ENCODE measurements at regions not wholly inside any gene's neighbourhood (a gene's known extent, or its start where the extent isn't known, plus 50 kb on each side); places are given as distances from the start of the nearest gene placed in this dataset.

DNA sequence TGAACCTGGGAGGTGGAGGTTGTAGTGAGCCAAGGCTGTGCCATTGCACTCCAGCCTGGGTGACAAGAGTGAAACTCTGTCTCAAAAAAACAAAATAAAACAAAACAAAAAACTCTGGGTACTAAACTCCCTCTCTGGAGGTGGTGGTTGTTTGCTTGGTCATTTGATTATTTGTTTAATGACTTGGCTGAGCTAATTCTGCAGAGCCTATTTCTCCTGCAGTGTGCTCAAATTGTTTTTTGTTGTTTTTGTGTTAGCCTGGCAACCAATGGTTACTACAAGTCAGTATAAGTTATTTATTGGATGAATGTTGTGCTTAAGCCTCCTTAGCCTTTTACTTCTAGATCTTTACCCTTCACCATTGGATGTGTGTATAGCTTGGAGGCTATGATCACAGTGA is 387.5 kb downstream of the ADCYAP1 start:
- no peaks in the 10 kb centered on the region for H3K79me2 ChIP-seq (ENCODE audit: insufficient read depth, low read length)
- H3K27ac ChIP-seq (ENCODE audit: low read length): no peak overlapping the region

GRCh38 chr18:1294229-1294628 is 389.6 kb downstream of the ADCYAP1 start:
- no peaks in the 10 kb centered on the region for H3K79me2 ChIP-seq (ENCODE audit: insufficient read depth, low read length)
- no peak overlapping the region for H3K4me2 ChIP-seq (ENCODE audit: insufficient read depth, low read length)
- DNase-seq (no peak), ATAC-seq (ENCODE audit: insufficient read depth, low read depth) (no peak)
- H2AFZ ChIP-seq (ENCODE audit: low read depth, low read length): no peak overlapping the region
- H3K4me3 ChIP-seq (ENCODE audit: low read depth in 1 of 2, low read length in 2 of 2): no peak overlapping the region
- peaks cover 2% of the 10 kb centered on the region for H3K27me3 ChIP-seq (ENCODE audit: insufficient read depth, low read length, poor library complexity)
- no peak for TF ChIP-seq CTCF (IDR thresholded peaks at IDR 0.05; ENCODE audit: borderline replicate concordance, extremely low read depth, low read length, poor library complexity, severe bottlenecking)
- no peak for TF ChIP-seq EZH2 (IDR thresholded peaks at IDR 0.05; ENCODE audit: borderline replicate concordance, low read depth, low read length, severe bottlenecking)
- no peaks in the 10 kb centered on the region for H3K4me1 ChIP-seq (ENCODE audit: insufficient read depth, low read length)
- H3K27ac ChIP-seq (ENCODE audit: low read length): no peak overlapping the region
- H3K9me3 ChIP-seq (ENCODE audit: insufficient read depth, low read length, severe bottlenecking): no peaks in the 10 kb centered on the region
- no peaks in the 10 kb centered on the region for H3K36me3 ChIP-seq (ENCODE audit: insufficient read depth, low read length)
- H3K9ac ChIP-seq (ENCODE audit: low read depth, low read length): no peak overlapping the region
- H4K20me1 ChIP-seq (ENCODE audit: insufficient read depth, low read length): no peaks in the 10 kb centered on the region

More for the DNA sequence above, 387.5 kb downstream of the ADCYAP1 start:
- no peak overlapping the region for H3K9ac ChIP-seq (ENCODE audit: low read depth, low read length)
- no peak for DNase-seq
- H3K9me3 ChIP-seq (ENCODE audit: insufficient read depth, low read length, severe bottlenecking): no peaks in the 10 kb centered on the region
- H3K4me3 ChIP-seq (ENCODE audit: low read depth in 1 of 2, low read length in 2 of 2): no peak overlapping the region
- ATAC-seq (ENCODE audit: insufficient read depth, low read depth): no peak
- H3K27me3 ChIP-seq (ENCODE audit: insufficient read depth, low read length, poor library complexity): peaks cover 2% of the 10 kb centered on the region
- no peaks in the 10 kb centered on the region for H4K20me1 ChIP-seq (ENCODE audit: insufficient read depth, low read length)
- no peaks in the 10 kb centered on the region for H3K4me1 ChIP-seq (ENCODE audit: insufficient read depth, low read length)
- no peaks in the 10 kb centered on the region for H3K36me3 ChIP-seq (ENCODE audit: insufficient read depth, low read length)
- no peak overlapping the region for H2AFZ ChIP-seq (ENCODE audit: low read depth, low read length)
- TF ChIP-seq EZH2 (IDR thresholded peaks at IDR 0.05; ENCODE audit: borderline replicate concordance, low read depth, low read length, severe bottlenecking) (no peak), CTCF (IDR thresholded peaks at IDR 0.05; ENCODE audit: borderline replicate concordance, extremely low read depth, low read length, poor library complexity, severe bottlenecking) (no peak)
- H3K4me2 ChIP-seq (ENCODE audit: insufficient read depth, low read length): no peak overlapping the region

- Histone ChIP-seq H3K36me3 (ENCODE audit: insufficient read depth, low read length) (no peaks in the 10 kb centered on the region), H3K9ac (ENCODE audit: low read depth, low read length) (no peak overlapping the region), H4K20me1 (ENCODE audit: insufficient read depth, low read length) (no peaks in the 10 kb centered on the region), H3K27me3 (ENCODE audit: insufficient read depth, low read length, poor library complexity) (peaks cover 2% of the 10 kb centered on the region), H3K79me2 (ENCODE audit: insufficient read depth, low read length) (no peaks in the 10 kb centered on the region), H3K9me3 (ENCODE audit: insufficient read depth, low read length, severe bottlenecking) (no peaks in the 10 kb centered on the region), H2AFZ (ENCODE audit: low read depth, low read length) (no peak overlapping the region), H3K4me3 (ENCODE audit: low read depth in 1 of 2, low read length in 2 of 2) (no peak overlapping the region), H3K27ac (ENCODE audit: low read length) (no peak overlapping the region), H3K4me2 (ENCODE audit: insufficient read depth, low read length) (no peak overlapping the region), H3K4me1 (ENCODE audit: insufficient read depth, low read length) (no peaks in the 10 kb centered on the region)
- ATAC-seq (ENCODE audit: insufficient read depth, low read depth) (no peak), DNase-seq (no peak)
- TF ChIP-seq EZH2 (IDR thresholded peaks at IDR 0.05; ENCODE audit: borderline replicate concordance, low read depth, low read length, severe bottlenecking): no peak
Observed at GRCh38 chr18:1296237-1296636, 391.6 kb downstream of the ADCYAP1 start.

- no peak for TF ChIP-seq CTCF (IDR thresholded peaks at IDR 0.05; ENCODE audit: borderline replicate concordance, extremely low read depth, low read length, poor library complexity, severe bottlenecking)
- TF ChIP-seq EZH2 (IDR thresholded peaks at IDR 0.05; ENCODE audit: borderline replicate concordance, low read depth, low read length, severe bottlenecking): no peak
- Histone ChIP-seq H3K36me3 (ENCODE audit: insufficient read depth, low read length) (no peaks in the 10 kb centered on the region), H4K20me1 (ENCODE audit: insufficient read depth, low read length) (no peaks in the 10 kb centered on the region), H2AFZ (ENCODE audit: low read depth, low read length) (no peak overlapping the region), H3K27ac (ENCODE audit: low read length) (no peak overlapping the region), H3K79me2 (ENCODE audit: insufficient read depth, low read length) (no peaks in the 10 kb centered on the region), H3K4me1 (ENCODE audit: insufficient read depth, low read length) (no peaks in the 10 kb centered on the region), H3K9me3 (ENCODE audit: insufficient read depth, low read length, severe bottlenecking) (no peaks in the 10 kb centered on the region), H3K4me3 (ENCODE audit: low read depth in 1 of 2, low read length in 2 of 2) (no peak overlapping the region), H3K9ac (ENCODE audit: low read depth, low read length) (no peak overlapping the region), H3K4me2 (ENCODE audit: insufficient read depth, low read length) (no peak overlapping the region), H3K27me3 (ENCODE audit: insufficient read depth, low read length, poor library complexity) (no peaks in the 10 kb centered on the region)
- DNase-seq: no peak
- ATAC-seq (ENCODE audit: insufficient read depth, low read depth): no peak
Observed at GRCh38 chr18:1302861-1303260, 398.2 kb downstream of the ADCYAP1 start.

Data from DND-41 (cell line).